CD4-positive, alpha-beta T cell (primary cell): ENCODE measurements at regions not wholly inside any gene's neighbourhood (a gene's known extent, or its start where the extent isn't known, plus 50 kb on each side); places are given as distances from the start of the nearest gene placed in this dataset.
"Not testable (repeated sequence)": the region's sequence is repeated elsewhere in the genome, so short reads cannot be mapped to it uniquely, and the experiment has no call there.

Source experiments
- ATAC-seq: fragments of 200-7000 bp; cut with Tn5 transposase; one replicate; pipeline ENCODE4 v1.10.0; 2022; ENCODE audit warnings: mild to moderate bottlenecking; ENCODE audit not compliant: poor library complexity
- CTCF ChIA-PET: fragments of 350-600 bp; sonication (Branson Sonifier 250); formaldehyde crosslinking; loops from one replicate; lab custom pipeline; 2021; ENCODE audit warnings: antibody characterized with exemption, inconsistent platforms; lab: Charles Lee
- POLR2A ChIA-PET: fragments of 350-600 bp; sonication (Branson Sonifier 250); formaldehyde crosslinking; loops from one replicate; lab custom pipeline; 2021; ENCODE audit warnings: antibody characterized with exemption, inconsistent platforms; lab: Charles Lee
- DNase-seq, 14 experiments: peaks; one replicate each; pipeline ENCODE4 v3.0.0-alpha.2; 2013 to 2020; ENCODE audit warnings: mixed read lengths in 2 of 14
- H3K27ac ChIP-seq, 2 donors: one replicate each; pipeline versions ENCODE4 v1.5.1 to v1.7.0; 2013; ENCODE audit warnings: low read length in 2 of 2, low read depth in 1 of 2, mild to moderate bottlenecking in 1 of 2
- H3K27me3 ChIP-seq, 2 experiments: 1 replicate in 1 of 2; 2 replicates in 1 of 2; pipeline versions ENCODE4 v1.6.1 to v1.7.0; 2013; ENCODE audit warnings: low read length in 2 of 2, control low read depth in 1 of 2, mild to moderate bottlenecking in 1 of 2, moderate library complexity in 1 of 2; ENCODE audit not compliant: insufficient read depth in 2 of 2, control insufficient read depth in 1 of 2
- H3K36me3 ChIP-seq: one replicate; pipeline ENCODE4 v1.6.1; 2013; ENCODE audit warnings: low read length, control low read depth; ENCODE audit not compliant: insufficient read depth
- H3K4me1 ChIP-seq: one replicate; pipeline ENCODE4 v1.6.1; 2013; ENCODE audit warnings: low read length, control low read depth; ENCODE audit not compliant: insufficient read depth
- H3K4me3 ChIP-seq: one replicate; pipeline ENCODE4 v1.5.1; 2013; ENCODE audit warnings: mild to moderate bottlenecking, low read length, moderate library complexity
- H3K9me3 ChIP-seq, 2 experiments: 1 replicate in 1 of 2; 2 replicates in 1 of 2; pipeline versions ENCODE4 v1.6.1 to v1.7.0; 2013; ENCODE audit warnings: low read length in 2 of 2, mild to moderate bottlenecking in 2 of 2, control low read depth in 1 of 2, moderate library complexity in 1 of 2; ENCODE audit not compliant: control insufficient read depth in 1 of 2, insufficient read depth in 1 of 2
- H3K27ac Mint-ChIP-seq: one replicate; pipeline ENCODE4 v1.8.0; 2020; ENCODE audit warnings: mixed read lengths
- H3K27me3 Mint-ChIP-seq: one replicate; pipeline ENCODE4 v1.8.0; 2021; ENCODE audit warnings: mixed read lengths
- H3K36me3 Mint-ChIP-seq: one replicate; pipeline ENCODE4 v1.8.0; 2021; ENCODE audit warnings: low read depth, mixed read lengths
- H3K4me1 Mint-ChIP-seq: one replicate; pipeline ENCODE4 v1.8.0; 2021; ENCODE audit warnings: low read depth, mixed read lengths
- H3K4me3 Mint-ChIP-seq: one replicate; pipeline ENCODE4 v1.8.0; 2020; ENCODE audit warnings: mild to moderate bottlenecking, mixed read lengths
- H3K9me3 Mint-ChIP-seq: one replicate; pipeline ENCODE4 v1.8.0; 2020; ENCODE audit warnings: mixed read lengths
- intact Hi-C, 2 experiments: fragments of 100-400 bp; cut with DNase I in 1 of 2; cut with micrococcal nuclease in 1 of 2; formaldehyde crosslinking; loops; one replicate each; pipeline versions ENCODE4 v1.15.1 to v1.9.0; 2023 to 2025; cut with DNase I, micrococcal nuclease
- TF ChIP-seq, protein P1 (sequence below): fragments of 200-600 bp; IDR thresholded peaks from one replicate; pipeline ENCODE4 v1.8.0; 2022; ENCODE audit warnings: antibody characterized with exemption, mild to moderate bottlenecking

DNA sequence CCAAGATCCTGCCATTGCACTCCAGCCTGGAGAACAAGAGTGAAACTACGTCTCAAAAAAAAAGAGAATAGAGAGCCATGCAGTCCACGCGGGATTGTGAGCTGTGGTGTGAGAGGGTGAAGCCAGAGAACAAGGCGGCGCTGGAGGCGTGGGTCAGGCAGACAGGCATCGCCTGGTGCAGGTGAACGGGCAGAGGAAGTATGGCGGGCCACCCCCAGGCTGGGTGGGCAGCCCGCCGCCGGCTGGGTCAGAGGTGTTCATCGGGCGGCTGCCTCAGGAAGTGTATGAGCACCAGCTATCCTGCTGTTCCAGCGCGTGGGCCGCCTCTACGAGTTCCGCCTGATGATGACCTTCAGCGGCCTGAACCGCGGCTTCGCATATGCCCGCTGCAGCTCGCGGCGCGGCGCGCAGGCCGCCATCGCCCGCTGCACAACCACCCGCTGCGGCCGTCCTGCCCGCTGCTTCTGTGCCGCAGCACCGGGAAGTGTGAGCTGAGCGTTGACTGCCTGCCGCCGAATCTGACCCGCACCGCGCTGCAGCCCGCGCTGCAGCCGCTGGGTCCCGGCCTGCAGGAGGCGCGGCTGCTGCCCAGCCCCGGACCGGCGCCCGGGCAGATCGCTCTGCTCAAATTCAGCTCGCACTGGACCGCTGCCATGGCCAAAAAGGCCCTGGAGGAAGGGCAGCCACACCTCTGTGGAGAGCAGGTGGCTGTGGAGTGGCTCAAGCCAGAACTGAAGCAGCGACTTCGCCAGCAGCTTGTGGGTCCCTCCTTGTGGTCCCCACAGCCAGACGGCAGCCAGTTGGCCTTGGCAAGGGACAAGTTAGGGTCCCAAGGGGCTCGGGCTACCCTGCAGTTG, 95.5 kb upstream of the PLEKHM1 start:
- H3K27me3 ChIP-seq, H3K9me3 Mint-ChIP-seq, H3K27me3 Mint-ChIP-seq, H3K9me3 ChIP-seq, CTCF ChIA-PET, H3K27ac ChIP-seq: not testable (repeated sequence)
- H3K4me3 Mint-ChIP-seq: peak overlapping the region; percentile 92
- peak overlapping the region; percentile 98 for H3K27ac Mint-ChIP-seq
- DNase-seq: peak in 12 of 14 experiments; percentile 12 to 67 (median 24)
- peaks cover 28% of the 10 kb centered on the region for H3K4me1 Mint-ChIP-seq
- H3K36me3 Mint-ChIP-seq: peaks cover 29% of the 10 kb centered on the region
- ATAC-seq: peak; percentile 10
- Histone ChIP-seq H3K4me3 (peak overlapping the region; percentile 78), H3K36me3 (peaks cover 15% of the 10 kb centered on the region), H3K4me1 (peaks cover 33% of the 10 kb centered on the region)
- POLR2A ChIA-PET: interaction anchor here (0.5 to 2.1 kb wide), 6 partner anchors 95 to 675 kb away, joined by 3 to 8 read pairs (median 4); partner anchors contain the start of genes HEXIM1 and MAP3K14
- intact Hi-C loops: loop anchor here in 1 of 2 experiments (5.0 kb wide), 2 partner anchors 84 to 364 kb away; partner anchors contain the start of gene FMNL1

DNA sequence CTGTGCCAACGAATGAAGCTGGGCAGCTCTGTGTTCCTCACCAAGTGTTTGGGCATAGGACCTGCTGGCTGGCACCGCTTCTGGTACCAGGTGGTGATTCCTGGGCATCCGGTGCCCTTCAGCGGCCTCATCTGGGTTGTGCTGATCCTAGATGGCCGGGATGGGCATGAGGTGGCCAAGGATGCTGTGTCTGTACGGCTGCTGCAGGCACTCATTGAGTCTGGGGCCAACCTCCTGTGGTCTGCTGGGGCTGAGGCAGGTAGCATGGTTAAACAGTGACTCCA, 96.1 kb upstream of the PLEKHM1 start:
- H3K36me3 ChIP-seq, DNase-seq, H3K27me3 ChIP-seq, H3K27me3 Mint-ChIP-seq, H3K9me3 Mint-ChIP-seq, H3K4me3 ChIP-seq, H3K27ac ChIP-seq, H3K9me3 ChIP-seq, ATAC-seq, CTCF ChIA-PET: not testable (repeated sequence)
- intact Hi-C loops: loop anchor here in 1 of 2 experiments (5.0 kb wide), 2 partner anchors 84 to 364 kb away; partner anchors contain the start of gene FMNL1
- peaks cover 28% of the 10 kb centered on the region for H3K4me1 ChIP-seq
- Mint-ChIP-seq H3K27ac (peak overlapping the region; percentile 58), H3K36me3 (peaks cover 29% of the 10 kb centered on the region), H3K4me1 (peaks cover 28% of the 10 kb centered on the region), H3K4me3 (peak overlapping the region; percentile 91)
- POLR2A ChIA-PET: interaction anchor here (0.5 to 2.1 kb wide), 3 partner anchors 96 to 674 kb away, joined by 3 to 7 read pairs (median 6); no protein-coding TSS in a partner anchor

DNA sequence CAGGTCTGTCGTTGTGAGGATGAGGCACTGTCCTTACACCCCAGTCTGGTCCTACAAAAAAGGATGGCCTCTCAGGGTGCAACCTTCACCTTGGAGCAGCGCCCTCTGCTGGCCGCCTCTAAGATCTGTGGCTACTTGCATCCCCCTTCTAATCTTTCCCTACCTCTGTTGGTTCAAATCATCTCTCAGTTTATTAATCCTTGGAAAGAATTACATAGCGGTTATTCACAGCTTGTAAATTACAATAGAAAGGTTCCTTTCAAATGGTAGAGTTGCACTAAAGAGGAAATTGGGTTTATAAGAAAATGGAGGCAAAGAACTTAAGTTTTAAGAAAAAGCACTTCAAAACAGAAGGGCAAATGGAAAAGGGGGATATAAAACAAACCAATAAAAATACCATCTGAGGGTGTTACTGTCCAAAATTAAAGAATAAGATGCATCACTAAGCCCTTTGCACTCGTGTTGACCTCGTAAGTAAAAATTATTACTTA, 102.0 kb upstream of the PLEKHM1 start:
- H3K27me3 Mint-ChIP-seq: peaks cover 15% of the 10 kb centered on the region
- intact Hi-C loops: loop anchor here (1.0 to 5.0 kb wide), 2 partner anchors 165 to 197 kb away; no protein-coding TSS in a partner anchor
- H3K9me3 ChIP-seq, H3K36me3 ChIP-seq, H3K9me3 Mint-ChIP-seq, H3K4me1 Mint-ChIP-seq, H3K27ac ChIP-seq, H3K27me3 ChIP-seq, H3K4me3 Mint-ChIP-seq, POLR2A ChIA-PET, H3K27ac Mint-ChIP-seq, H3K4me3 ChIP-seq, H3K36me3 Mint-ChIP-seq, CTCF ChIA-PET, H3K4me1 ChIP-seq: not testable (repeated sequence)
- ATAC-seq: peak; percentile 87
- TF ChIP-seq, protein P1, sequence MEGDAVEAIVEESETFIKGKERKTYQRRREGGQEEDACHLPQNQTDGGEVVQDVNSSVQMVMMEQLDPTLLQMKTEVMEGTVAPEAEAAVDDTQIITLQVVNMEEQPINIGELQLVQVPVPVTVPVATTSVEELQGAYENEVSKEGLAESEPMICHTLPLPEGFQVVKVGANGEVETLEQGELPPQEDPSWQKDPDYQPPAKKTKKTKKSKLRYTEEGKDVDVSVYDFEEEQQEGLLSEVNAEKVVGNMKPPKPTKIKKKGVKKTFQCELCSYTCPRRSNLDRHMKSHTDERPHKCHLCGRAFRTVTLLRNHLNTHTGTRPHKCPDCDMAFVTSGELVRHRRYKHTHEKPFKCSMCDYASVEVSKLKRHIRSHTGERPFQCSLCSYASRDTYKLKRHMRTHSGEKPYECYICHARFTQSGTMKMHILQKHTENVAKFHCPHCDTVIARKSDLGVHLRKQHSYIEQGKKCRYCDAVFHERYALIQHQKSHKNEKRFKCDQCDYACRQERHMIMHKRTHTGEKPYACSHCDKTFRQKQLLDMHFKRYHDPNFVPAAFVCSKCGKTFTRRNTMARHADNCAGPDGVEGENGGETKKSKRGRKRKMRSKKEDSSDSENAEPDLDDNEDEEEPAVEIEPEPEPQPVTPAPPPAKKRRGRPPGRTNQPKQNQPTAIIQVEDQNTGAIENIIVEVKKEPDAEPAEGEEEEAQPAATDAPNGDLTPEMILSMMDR: peak; percentile 69
- peak; percentile 58 to 90 (median 78) for DNase-seq

DNA sequence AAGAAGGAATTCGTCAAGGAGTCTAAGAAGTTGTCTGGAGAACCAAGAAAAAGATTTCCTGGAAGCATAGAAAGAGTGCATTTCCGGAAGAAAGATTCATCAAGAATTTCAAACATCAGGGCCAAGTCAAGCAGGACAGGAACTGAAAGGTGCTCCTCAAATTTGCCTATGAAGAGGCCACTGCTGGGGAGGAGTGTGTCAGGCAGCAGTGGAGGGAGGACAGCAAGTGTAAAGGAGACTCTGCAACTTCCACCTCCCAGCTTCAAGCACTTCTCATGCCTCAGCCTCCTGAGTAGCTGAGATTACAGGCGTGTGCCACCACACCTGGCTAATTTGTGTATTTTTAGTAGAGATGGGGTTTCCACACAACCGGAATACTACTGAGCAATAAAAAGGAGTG, 105.8 kb upstream of the PLEKHM1 start:
- H3K27ac ChIP-seq, H3K27me3 ChIP-seq, H3K36me3 ChIP-seq, H3K4me3 Mint-ChIP-seq, DNase-seq, H3K9me3 ChIP-seq, H3K36me3 Mint-ChIP-seq, H3K4me3 ChIP-seq, CTCF ChIA-PET, H3K9me3 Mint-ChIP-seq, ATAC-seq, intact Hi-C loops, H3K27ac Mint-ChIP-seq, POLR2A ChIA-PET, H3K4me1 ChIP-seq, H3K4me1 Mint-ChIP-seq: not testable (repeated sequence)
- peaks cover 15% of the 10 kb centered on the region for H3K27me3 Mint-ChIP-seq

DNA sequence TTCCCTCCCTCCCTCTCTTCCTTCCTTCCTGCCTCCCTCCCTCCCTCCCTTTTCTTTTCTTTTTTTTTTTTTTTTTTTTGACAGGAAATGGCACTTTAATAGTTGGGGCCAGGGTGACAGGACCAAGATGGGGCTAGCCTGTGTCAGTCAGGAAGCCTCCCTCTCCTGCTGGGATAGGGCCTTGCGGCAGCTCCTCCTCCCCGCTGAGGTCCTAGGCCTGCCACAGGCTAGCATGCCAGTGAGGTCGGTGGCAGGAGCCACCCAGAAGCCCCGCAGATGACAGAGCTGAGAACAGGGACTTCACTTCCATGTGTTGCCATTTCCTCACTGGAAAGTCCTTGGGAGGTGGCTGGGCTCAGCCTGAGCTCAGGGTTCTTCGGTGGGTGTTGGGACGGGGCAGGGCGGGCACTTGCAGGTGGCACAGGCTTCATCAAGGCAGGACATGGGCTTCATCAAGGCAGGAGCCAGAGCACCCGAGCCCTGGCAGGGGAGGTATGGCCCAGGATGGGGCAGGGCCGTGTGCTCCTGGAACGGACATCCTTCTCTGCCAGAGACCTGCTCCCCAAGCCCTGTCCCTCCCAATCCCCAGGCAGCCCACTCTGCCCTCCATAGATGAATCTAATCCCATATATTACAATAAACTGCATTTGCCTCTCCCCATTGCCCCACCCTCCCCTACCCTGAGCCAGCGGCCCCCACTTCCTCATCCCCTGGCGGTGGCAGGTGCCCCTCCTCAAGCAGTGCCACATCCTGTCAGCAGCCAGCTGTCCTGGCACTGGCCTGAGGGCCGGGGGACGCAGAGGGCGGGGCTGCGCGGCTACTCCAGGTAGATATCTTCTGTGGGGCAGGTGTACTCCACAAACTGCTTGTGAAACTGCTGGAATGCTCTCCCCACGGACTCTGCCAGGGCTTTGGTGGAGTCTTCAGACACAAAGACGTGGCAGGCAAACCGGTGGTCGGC, 109.8 kb upstream of the PLEKHM1 start:
- ATAC-seq (peak; percentile 54), DNase-seq (peak in 2 of 14 experiments; percentile 31 to 57)
- H3K9me3 Mint-ChIP-seq, H3K27ac Mint-ChIP-seq, H3K4me3 Mint-ChIP-seq, H3K27me3 Mint-ChIP-seq, H3K4me1 ChIP-seq, H3K9me3 ChIP-seq, intact Hi-C loops, H3K36me3 ChIP-seq, H3K27me3 ChIP-seq, CTCF ChIA-PET, H3K4me3 ChIP-seq, H3K36me3 Mint-ChIP-seq, H3K4me1 Mint-ChIP-seq, H3K27ac ChIP-seq, POLR2A ChIA-PET: not testable (repeated sequence)

DNA sequence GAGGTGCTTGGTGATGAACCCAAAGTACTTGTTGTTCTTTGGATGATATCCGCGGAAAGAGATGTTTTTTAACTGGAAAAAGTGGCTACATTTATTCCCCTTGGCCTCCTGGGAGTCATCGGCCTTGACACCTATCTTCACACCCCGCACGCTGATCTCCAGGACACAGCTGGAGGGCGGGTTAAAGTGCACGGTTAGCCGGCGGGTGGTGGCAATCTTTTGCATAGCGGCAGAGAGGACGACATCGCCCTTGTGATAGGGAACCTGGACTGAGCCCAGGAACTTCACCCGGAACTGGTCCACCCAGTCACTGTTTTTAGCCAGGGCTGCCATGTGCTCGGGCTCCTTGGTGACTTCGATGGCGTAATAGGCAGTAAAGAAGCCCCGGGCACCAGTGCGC, 110.5 kb upstream of the PLEKHM1 start:
- H3K36me3 ChIP-seq: not testable (repeated sequence)

More for the DNA sequence above, 110.5 kb upstream of the PLEKHM1 start:
- CTCF ChIA-PET, H3K27me3 ChIP-seq, H3K36me3 Mint-ChIP-seq, H3K9me3 ChIP-seq, ATAC-seq, POLR2A ChIA-PET, H3K9me3 Mint-ChIP-seq, H3K4me3 ChIP-seq, H3K4me1 Mint-ChIP-seq, intact Hi-C loops, DNase-seq, H3K4me3 Mint-ChIP-seq, H3K27ac ChIP-seq, H3K27me3 Mint-ChIP-seq, H3K27ac Mint-ChIP-seq, H3K4me1 ChIP-seq: not testable (repeated sequence)
